Body of pancreas (tissue), 4 donors: ENCODE measurements at regions not wholly inside any gene's neighbourhood (a gene's known extent, or its start where the extent isn't known, plus 50 kb on each side); places are given as distances from the start of the nearest gene placed in this dataset.

Experiments used
- CTCF ChIP-seq, 7 experiments: fragments of 450-650 bp in 4 of 7; fragments of 200-600 bp in 3 of 7; sonication (generic) in 3 of 7; IDR thresholded peaks; one replicate each; pipeline ENCODE4 v1.5.1; 2016 to 2019; ENCODE audit warnings: antibody characterized with exemption in 7 of 7
- POLR2A ChIP-seq, 3 donors: fragments of 450-650 bp; IDR thresholded peaks; one replicate each; pipeline ENCODE4 v1.6.1; 2016; ENCODE audit warnings: antibody characterized with exemption in 3 of 3, mild to moderate bottlenecking in 2 of 3

GRCh38 chr14:51444353-51445000 is 204.4 kb downstream of the TMX1 start:
- TF ChIP-seq POLR2A (IDR thresholded peaks at IDR 0.05), result no peak
- no peak for TF ChIP-seq CTCF (IDR thresholded peaks at IDR 0.05)
